GM18909 (cell line): ENCODE measurements at regions not wholly inside any gene's neighbourhood (a gene's known extent, or its start where the extent isn't known, plus 50 kb on each side); places are given as distances from the start of the nearest gene placed in this dataset.

Source experiments
- ATAC-seq: cut with Tn5 transposase; IDR thresholded peaks from one replicate; pipeline ENCODE4 v1.9.1; 2021; ENCODE audit warnings: mild to moderate bottlenecking; ENCODE audit not compliant: unreplicated experiment, poor library complexity

DNA sequence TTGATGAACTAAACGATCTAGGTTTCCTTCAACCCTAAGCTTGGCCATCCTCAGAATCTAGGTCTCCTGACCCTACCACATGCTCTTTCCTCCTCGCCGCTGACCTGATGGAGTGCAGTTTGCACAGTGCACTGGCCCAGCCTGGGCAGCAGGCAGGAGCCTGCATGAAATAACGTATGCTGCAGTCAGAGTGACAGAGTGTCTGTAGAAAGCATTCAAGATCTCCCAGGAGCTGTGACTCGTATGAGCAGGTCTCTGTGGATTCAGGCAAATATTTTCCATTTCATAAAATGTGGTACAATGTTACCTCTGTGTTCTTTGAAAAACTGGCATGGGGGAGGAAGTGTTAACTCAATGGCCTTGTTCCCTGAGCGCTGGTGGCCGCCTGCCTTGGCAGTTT lies 441.8 kb downstream of the RPS24 start:
- ATAC-seq, result no peak

DNA sequence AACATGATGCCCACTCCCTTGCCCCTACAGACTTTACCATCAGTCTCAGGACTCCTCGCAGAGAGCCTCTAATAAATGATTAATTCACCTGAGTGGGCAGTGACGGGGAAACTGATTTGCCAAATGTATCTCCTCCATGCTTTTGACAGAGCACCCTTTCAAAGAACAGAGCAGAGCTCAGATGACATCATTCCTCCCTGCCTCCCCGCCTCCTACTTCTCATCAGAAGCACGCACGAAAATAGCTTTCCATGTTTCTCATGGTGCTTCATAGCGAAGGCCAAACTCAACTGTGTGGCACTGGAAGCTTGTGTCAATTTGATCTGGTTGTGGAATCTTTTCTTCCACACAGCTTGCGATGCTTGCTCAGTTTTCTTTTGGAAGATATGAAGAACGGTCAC lies 442.5 kb downstream of the RPS24 start:
- ATAC-seq, result no peak

DNA sequence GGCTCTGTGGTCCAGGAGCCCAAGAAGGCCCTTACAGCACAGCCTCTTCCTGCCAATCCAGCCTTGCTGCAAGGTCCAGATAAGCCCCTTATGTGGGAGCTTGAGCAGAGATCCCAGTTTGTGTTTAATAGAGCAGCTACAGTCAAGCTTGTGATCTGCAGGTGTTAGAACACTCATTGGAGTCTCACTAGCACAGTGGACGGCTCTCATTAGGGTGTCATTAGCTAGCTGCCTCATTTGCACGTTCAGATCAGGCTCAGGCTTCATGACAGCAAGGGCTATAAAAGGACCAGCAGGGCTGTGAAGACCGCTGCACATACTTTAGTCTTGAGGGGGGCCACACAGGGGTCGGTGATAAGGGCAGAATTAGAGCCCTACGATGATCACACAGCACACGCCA lies 443.2 kb downstream of the RPS24 start:
- ATAC-seq, result no peak

DNA sequence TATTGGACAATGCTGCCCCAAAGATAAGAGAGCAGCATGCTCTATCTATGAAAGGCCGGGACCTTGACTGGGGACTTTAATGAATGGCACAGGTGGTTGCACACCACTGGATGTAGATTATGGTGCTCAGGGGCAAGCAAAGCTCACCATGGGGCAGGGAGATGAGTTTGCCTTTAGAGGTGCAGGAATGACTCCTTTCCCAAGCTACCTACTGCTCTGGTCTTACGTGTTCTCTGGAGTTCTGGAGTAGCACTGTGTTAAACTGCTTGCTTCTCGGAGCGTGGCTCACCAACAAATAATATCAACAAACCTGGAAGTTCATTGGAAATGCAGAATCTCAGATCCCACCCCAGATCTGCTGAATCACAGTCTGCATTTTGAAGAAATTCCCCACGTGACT lies 445.3 kb downstream of the RPS24 start:
- no peak for ATAC-seq

DNA sequence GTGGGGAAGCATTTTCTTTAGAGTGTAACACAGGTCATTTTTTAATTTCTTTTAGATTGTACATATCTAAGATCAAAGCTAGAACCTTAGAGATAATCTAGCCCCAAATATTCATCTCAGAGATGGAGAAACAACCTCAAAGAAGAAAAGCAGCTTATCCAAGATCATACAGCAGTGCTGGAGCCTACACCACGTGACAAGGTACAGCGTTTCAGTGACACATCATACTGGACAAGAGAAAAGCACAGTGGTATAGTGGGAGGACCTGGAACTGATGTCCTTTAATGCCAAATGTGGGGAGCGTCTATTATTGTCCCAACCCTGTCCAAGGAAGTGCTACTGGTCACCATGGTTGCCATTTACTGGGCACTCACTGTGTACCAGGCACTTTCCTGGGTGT lies 445.8 kb downstream of the RPS24 start:
- ATAC-seq, result no peak

DNA sequence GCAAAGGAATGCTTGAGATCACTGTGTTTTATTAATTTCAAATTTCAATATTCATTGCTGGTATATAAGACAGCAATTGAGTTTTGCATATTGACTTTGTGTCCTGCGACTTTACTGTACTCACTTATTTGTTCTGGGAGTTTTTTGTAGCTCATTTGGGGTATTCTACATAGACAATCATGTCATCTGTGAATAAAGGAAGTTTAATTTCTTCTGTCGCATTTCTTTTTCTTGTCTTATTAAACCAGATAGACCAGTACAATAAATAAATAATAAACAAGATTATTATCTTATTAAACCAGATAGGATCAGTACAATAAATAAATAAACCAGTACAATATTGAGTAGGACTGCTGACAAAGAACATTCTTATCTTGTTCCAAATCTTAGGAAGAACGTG lies 448.2 kb downstream of the RPS24 start:
- ATAC-seq, result no peak

DNA sequence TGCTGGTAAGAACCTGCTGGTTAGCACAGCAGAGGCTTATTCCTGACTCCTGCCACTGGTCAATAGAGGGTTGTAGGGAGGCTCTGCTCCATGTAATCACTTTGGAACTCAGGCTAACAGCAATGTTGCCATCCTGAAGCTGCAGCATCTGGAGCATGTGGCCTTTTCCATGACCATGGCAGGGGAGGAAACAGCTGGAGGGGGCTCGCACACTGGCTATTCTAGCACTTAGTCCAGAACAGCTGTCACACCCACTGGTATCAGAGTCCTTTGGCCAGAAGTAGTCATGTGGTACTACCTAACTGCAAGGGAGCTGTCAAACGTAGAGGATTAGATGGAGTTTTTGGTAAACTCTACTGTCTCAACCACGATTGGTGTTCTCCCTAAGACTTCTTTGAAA lies 450.0 kb downstream of the RPS24 start:
- ATAC-seq, result no peak

DNA sequence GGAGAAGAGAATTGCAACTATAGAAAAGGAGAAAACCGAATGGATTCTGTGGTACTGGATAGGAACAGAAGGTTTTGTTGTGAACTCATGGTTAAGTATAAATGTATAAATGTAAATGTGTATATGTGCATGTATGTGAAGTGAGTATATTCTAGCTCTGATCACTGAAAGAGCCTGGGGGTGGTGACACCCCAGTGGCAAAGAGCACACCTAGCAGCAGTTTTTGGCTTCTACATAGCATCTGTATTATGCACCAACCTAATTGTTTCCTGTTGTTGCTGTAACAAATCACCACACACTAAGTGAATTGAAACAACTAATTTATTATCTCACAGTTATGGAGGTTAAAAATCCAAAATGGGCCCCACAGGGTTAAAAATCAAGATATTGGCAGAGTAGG lies 455.4 kb downstream of the RPS24 start:
- ATAC-seq, result no peak

DNA sequence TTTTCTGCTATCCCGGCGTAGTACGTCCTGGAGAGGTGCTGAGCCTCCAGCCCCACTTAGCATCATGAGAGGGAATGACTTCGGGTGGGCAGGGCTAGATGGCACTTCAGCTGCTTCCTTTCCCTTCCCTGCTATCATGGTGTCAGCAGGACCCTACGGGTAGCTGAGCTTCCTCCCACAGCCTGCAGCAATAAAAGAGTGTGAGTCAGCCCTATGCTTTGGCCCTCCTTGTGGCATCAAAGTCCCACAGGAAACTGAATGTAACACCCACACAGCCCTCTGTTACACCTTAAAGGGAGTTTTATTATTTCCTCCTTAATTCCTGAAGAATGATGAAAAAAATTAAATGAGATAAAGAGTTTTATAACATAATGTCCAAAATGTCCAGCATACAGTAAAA lies 458.1 kb downstream of the RPS24 start:
- ATAC-seq, result no peak

DNA sequence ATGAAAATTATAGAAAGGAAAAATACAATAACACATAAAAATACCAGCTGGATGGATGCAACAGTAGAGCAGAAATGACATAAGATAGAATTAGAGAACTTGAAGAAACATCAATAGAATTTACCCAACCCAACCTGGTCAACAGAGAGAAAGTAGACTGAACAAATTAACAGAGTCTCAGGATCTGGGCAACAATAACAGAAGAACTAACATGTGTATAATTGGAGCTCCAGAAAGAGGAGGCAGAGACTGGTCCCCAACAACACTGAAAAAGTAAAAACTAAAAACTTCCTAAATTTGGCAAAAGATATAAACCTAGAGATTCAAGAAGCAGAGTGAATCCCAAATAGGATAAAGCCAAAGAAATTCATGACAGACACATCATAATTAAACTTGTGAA lies 458.8 kb downstream of the RPS24 start:
- no peak for ATAC-seq

DNA sequence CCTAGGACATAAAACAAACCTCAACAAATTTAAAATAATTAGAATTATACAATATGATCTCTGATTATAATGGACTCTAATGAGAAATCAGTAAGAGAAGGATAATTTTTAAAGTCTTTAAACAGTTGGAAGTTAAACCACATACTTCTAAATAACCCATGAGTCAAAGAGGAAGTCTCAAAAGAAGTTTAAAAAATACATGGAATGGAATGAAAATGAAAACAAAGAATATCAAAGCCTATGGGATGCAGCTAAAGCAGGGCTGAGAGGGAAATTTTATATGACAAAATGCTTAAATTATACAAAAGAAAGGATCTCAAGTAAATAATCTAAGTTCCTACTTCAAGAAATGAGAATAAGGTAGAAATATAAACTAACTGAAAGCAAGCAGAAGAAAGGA lies 460.5 kb downstream of the RPS24 start:
- ATAC-seq, result no peak

DNA sequence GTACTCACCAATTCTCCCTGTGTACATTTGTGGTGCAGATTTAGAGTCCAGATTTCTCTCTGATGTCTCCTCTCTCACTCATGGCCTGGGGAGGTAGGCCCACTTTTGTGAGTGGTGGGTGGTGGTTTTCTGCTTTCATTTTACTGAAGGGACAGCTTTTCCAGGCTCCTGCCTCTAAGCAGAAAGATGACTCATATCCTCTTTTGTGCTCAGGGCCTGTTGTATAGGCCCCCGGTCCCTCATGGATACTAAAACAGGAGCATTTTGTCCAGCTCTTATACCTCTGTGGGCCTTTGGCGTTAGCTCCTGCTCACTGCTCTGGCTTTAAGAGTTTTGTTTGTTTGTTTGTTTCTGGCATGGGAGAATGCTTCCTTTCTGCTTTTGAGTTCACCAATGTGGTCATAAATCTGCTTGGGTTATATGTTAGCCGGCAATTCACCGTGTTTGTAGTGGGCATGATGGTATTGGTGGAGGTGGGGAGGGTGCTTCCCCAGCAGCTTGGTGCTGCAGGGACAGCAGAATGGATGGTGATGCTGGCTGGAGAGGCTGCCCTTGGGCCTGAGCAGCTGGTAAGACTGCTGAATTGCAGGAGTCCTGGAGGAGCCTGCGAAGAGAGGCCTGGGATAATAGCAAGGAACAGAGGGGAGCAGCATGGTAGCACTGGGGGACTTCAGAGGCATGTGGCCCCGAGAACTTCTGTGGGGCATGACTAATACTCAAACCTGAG lies 468.7 kb downstream of the RPS24 start:
- no peak for ATAC-seq

DNA sequence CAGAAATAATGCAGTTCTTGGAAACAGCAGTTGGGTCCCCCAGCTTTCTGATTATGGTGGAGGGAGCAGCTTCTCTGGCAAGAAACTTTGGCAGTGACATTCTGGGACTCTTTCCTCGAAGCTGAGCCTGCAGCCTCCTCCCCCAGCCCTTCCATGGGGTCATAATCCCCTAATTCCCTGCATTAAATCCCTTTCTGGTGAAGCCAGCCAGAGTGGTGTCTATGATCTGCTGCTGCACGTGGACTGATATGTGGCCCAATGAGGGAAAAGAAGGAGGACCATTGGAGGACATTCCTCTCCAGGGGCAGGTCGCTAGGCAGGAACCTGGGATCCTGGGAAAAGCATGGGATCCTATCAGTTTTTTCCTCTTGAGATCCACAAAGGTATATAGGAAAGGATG lies 470.5 kb downstream of the RPS24 start:
- ATAC-seq, result no peak

DNA sequence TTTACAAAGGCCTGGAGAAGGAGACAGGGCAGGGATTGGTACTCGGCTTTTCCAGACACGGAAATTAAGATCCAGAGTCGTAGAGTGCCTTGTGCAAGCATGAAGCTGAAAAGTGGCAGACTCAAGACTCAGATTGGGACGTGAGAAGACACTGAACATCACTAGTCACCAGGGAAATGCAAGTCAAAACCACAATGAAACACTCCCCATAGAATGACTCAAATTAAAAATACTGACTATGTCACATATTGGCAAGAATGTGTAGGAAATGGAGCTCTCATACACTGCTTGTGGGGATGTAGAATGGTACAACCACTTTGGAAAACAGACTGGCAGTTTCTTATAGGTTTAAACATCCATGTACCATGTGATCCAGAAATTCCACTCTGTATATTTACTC lies 472.0 kb downstream of the RPS24 start:
- ATAC-seq, result no peak

DNA sequence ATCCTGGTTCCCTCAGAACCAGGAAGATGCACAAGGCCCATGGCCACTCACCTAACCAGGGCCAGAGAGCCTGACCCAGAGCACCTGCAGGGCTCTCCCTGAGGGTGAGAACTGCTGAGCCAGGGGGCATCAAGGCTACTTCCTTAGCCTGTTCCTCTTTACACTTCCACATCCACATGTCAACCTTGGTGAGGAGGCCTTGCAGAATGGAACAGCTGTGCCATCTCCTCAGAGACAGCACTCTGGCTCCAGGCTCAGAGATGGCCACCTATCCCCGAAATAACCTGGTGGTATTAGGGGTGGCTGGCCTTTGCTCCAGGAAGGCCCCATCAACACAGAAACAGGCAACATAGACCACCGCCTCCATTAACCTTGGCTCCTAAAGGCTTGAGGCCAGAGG lies 473.0 kb downstream of the RPS24 start:
- ATAC-seq, result no peak

DNA sequence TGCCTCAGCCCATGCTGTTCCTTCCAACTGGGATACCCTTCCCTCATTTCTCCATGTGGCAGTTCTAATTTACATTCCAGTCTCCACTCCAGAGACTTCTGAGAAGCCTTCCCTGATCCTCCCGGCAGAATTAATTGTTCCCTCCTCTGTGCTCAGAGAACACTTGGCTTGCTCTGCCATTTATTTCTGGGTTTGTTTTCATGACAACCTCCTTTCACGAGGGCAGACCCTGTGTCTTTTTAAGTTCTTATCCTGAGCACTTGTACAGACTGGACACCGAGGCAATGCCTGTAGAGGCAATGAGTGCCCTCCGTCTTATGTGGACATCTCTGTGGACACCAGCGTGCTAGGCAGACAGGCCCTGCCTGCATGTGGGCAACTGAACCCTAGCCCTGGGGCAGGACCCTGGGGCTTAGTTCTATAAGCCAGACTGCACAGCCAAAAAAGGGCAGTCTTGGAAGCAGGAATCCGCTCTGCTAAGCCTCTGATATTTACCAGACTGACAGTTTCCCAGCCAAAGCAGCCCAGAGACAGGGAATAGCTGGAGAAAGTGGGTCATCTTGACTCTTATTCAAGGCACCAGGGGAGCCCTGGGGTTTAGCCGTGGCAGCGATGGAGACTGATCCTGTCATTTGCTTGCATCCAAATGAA lies 474.0 kb downstream of the RPS24 start:
- no peak for ATAC-seq

DNA sequence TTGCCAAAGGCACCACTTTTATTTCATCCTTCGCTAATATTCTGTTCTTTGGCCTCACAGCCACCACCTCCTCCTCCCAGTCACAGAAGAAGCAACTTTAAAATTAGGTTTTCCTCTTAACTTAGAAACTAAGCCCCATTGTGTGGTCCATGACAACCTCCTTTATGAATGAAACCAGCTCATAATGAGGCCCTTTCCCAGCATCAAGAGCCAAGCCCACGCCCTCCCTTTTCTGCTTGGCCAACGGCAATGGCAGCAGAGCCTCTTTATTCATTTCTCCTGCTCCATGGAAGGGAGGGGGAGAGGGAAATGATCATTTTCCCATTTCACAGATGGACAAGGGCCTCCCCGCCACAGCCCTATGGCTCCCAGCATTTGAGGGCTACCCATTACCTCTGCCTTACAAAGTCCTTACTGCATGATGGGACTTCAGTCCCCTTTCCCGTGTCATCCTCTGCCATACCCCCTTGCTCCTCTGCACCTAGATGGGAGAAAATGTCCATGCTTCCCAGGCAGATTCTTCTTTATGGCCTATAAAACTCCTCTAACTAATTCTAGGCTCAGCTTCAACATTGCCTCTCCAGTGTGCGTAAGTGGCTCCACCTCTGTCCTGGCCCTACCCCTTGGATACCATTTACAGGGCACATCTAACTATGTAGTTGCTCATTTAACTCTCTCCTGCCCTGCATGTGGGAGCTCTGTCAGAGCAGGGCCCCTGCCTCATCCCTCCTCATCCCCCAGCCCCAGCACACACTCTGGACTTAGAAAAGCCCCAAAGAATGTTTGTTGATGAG lies 475.5 kb downstream of the RPS24 start:
- no peak for ATAC-seq

DNA sequence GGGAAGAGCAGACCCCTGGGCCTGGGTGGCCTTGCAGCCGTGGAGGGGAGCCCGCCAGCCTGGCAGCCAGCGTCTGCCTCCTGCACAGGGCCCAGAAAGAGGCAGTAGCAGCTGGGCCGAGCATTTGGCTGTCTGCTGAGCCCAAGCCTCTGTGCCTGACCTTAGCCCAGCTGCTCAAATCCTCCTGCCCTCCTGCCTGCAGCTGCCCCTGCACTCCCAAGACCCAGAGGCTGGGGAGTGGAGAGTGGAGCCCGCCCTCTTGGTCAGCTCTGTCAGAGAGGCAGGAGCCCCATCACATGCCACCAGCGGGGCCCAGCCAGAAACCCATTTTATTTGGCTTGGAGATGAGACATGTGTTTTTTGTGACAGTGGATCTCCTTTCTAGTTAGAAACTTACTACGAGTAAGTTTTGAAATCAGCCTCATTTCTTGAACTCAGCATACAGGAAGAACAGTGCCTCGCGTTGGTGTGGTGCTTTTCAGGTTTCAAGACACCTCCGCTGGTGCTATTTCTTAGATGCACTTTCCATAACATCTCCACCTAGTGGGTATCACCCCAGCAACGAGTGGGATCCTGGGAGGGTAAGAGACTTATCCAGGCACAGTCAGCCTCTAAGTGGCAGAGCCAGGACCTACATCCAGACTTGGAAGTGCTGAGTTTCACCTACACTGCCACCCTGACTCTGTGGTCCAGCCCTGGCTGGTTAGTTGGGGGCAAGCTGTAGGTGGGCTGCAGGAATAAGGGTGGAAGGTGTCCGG lies 477.1 kb downstream of the RPS24 start:
- ATAC-seq, result no peak

DNA sequence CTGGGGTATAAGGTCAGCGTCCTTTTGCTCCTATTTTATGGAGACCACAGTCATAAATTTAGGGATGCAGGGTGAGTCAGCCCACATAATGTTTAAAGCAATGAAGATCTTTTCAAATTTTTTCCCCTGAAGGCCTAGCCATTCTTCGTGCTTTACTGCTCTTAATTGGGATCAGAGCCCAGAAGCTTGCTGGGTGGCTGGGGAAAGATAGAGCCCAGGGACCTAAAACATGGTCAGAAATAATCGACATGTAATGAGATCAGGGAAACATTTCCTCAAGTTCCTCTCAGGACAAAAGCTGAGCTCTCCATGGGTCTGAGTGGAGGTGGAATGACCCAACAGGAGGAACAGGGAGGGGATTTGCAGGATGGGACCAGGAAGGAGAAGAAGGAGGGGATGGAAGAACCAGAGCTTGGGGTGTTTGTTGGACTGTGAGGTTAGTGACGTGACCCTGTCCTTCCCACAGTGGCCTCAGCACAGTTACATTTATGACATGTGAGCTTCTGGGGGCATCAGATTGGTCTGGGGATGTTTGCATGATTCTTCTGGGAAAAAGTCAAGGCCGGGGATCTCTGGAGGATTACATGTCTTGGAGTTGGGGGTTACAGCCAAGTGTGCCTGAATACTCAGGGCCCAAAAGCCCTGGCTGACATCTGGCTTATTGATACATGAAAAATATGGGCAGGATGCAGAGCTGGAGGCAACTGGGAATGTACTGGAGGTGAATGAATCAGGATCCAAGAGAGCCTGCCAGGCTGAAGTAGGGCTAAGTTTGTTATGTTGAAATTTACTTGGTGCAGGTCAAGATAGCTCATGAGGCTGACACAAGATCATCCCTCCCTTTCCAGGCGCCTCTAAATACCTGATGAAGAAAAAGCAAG lies 477.9 kb downstream of the RPS24 start:
- no peak for ATAC-seq

DNA sequence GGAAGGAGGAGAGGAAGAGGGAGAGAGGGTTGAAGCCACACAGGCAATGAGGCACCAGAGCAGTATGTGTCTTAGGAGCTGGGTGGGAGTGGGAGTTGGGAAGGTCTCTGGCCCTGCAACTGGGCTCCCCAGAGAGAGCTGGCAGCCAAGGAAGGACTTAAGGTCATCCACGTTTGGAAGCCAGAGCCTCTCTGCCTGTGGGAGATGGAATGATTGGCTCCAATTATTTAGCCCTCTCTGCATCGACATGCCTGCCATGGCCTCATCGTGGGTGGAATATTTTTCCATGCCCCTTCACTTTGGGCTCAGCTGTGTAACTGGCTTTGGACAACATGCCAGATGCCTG lies 478.5 kb downstream of the RPS24 start:
- ATAC-seq, result no peak
